Stimulated activated naive CD8-positive, alpha-beta T cell treated with anti-CD3 and anti-CD28 coated beads, Interleukin-15, amount 100 ng/mL, for 72 hours (primary cell): ENCODE measurements at regions not wholly inside any gene's neighbourhood (a gene's known extent, or its start where the extent isn't known, plus 50 kb on each side); places are given as distances from the start of the nearest gene placed in this dataset.

ENCODE experiments used
- ATAC-seq: fragments of 150-1000 bp; cut with Tn5 transposase; 2 replicates; pipeline ENCODE4 v1.10.0; 2021; ENCODE audit warnings: mild to moderate bottlenecking, moderate library complexity
- DNase-seq, 2 donors: peaks; one replicate each; pipeline ENCODE4 v3.0.0; 2021 to 2022
- H3K27ac Mint-ChIP-seq, 2 donors: one replicate each; pipeline ENCODE4 v1.8.0; 2022; ENCODE audit warnings: mild to moderate bottlenecking in 2 of 2, mixed read lengths in 2 of 2, moderate library complexity in 2 of 2
- H3K27me3 Mint-ChIP-seq: one replicate; pipeline ENCODE4 v1.8.0; 2022; ENCODE audit warnings: mixed read lengths
- H3K4me1 Mint-ChIP-seq: one replicate; pipeline ENCODE4 v1.8.0; 2022; ENCODE audit warnings: mild to moderate bottlenecking, mixed read lengths
- H3K4me3 Mint-ChIP-seq, 2 donors: one replicate each; pipeline ENCODE4 v1.8.0; 2022; ENCODE audit warnings: mild to moderate bottlenecking in 2 of 2, mixed read lengths in 2 of 2, moderate library complexity in 1 of 2
- H3K9me3 Mint-ChIP-seq, 2 donors: one replicate each; pipeline ENCODE4 v1.8.0; 2022; ENCODE audit warnings: mixed read lengths in 2 of 2

DNA sequence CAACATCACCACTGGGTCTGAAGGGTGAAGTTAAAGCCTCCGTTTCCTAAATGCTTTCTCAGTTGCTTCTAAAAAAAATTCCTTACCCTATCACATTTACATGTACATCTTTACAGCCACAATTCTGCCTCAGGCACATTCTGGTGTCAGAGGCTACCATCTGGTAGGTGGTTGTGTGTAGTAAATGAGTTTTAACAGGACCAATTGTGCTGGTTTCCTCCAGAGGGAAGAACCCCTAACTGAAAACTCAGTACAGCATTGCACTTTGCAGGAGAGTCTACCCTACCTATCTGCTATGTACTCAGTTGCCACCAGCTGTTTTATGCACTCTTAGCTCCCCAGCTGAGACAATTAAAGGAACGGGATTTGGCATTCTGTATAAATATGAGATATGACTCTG is 1576.5 kb downstream of the PCDH9 start:
- Mint-ChIP-seq H3K27ac (no peak overlapping the region), H3K9me3 (peaks cover 0 to 5% of the 10 kb centered on the region in 2 donors), H3K4me3 (no peak overlapping the region), H3K4me1 (no peaks in the 10 kb centered on the region), H3K27me3 (no peaks in the 10 kb centered on the region)
- DNase-seq (no peak), ATAC-seq (no peak)

DNA sequence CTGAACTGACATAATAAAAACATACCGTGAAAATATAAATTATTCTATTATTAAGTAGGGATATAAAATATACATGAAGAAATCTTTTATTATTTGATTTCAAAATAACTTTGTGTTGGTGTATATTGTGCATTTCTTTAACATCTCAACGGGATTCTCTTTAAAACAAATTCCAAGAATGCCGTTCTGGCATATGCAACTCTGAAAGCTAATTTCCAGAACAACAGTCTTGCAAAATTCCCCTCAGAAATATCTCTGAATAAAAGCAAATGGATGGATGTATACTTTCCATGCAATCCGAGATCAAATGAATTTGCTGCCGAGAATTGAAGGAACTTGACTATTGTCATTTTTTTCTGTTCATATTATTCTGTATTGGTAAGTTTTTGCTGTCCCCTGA is 1579.8 kb downstream of the PCDH9 start:
- DNase-seq (no peak), ATAC-seq (no peak)
- no peak overlapping the region for H3K4me3 Mint-ChIP-seq
- H3K27ac Mint-ChIP-seq, result no peak overlapping the region
- H3K9me3 Mint-ChIP-seq, result peaks cover 0 to 5% of the 10 kb centered on the region in 2 donors
- H3K4me1 Mint-ChIP-seq, result no peaks in the 10 kb centered on the region
- H3K27me3 Mint-ChIP-seq, result no peaks in the 10 kb centered on the region

DNA sequence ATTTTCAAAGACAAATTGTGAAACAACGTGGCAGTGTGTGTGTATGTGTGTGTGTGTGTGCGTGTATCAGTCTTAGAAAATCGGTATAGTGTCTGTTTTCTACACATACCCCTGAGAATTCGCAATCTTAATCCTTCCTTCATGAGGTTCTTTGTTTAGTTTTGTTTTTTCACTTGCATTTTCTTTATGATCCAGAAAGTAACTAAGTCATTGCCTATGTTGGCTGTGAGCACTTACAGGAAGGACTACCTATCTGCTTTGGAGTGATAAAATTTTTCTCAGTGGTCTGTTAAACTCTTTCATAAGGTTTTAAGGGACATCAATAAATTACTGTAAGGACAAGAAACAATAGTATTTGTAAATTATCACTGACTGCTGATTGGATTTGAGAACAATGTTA is 1587.1 kb downstream of the PCDH9 start:
- no peak for ATAC-seq
- H3K27me3 Mint-ChIP-seq, result no peaks in the 10 kb centered on the region
- no peaks in the 10 kb centered on the region for H3K4me1 Mint-ChIP-seq
- no peaks in the 10 kb centered on the region for H3K9me3 Mint-ChIP-seq
- no peak overlapping the region for H3K4me3 Mint-ChIP-seq
- no peak overlapping the region for H3K27ac Mint-ChIP-seq
- no peak for DNase-seq

DNA sequence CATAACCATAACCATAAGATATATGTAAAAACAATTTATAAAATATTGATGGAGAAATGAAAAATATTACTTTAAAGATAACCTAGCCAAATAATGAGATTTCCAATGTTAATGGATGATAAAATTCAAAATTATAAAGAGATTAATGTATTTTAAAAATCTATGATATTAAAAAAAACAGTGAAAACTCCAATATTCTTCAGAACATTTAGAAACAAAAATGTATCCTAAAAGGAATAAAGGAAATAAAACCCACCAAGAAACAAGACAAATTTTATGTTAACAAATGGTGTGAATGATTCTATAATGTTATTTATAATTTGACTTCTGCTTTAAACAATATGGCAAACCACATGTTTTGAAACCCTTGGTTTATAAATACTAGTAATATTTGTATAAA is 1587.8 kb downstream of the PCDH9 start:
- Mint-ChIP-seq H3K9me3 (no peaks in the 10 kb centered on the region), H3K4me3 (no peak overlapping the region), H3K4me1 (no peaks in the 10 kb centered on the region), H3K27me3 (no peaks in the 10 kb centered on the region), H3K27ac (no peak overlapping the region)
- DNase-seq (no peak), ATAC-seq (no peak)

DNA sequence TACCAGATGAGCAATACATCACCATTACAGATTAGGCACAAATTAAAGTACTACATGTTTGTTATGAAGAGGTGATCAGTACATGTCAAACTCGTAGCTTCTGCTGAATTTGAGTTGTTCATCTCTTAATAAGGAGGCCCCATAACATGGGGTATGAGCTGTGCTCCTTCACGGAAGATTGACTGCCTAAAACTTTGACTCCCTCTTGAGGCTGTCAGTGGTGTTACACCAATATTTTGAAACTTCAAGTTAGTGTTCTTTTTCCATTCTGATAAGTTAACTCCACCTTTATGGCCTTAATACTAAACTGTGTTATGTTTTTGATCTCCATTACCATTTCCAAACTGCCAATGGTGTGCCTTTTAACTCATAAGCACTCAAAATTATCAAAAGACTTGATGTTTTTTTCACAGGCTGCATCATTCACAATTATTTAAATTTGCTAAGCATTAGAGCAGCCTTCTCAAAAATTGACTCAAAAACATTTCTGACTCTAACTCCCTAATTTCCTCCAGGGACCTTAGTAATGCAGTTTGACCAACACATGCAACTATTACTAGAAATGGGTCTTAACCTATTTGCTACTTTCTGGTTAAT is 1591.5 kb downstream of the PCDH9 start:
- no peaks in the 10 kb centered on the region for H3K27me3 Mint-ChIP-seq
- H3K9me3 Mint-ChIP-seq, result no peaks in the 10 kb centered on the region
- no peak for ATAC-seq
- no peak overlapping the region for H3K4me3 Mint-ChIP-seq
- no peak for DNase-seq
- no peak overlapping the region for H3K27ac Mint-ChIP-seq
- H3K4me1 Mint-ChIP-seq, result no peaks in the 10 kb centered on the region

DNA sequence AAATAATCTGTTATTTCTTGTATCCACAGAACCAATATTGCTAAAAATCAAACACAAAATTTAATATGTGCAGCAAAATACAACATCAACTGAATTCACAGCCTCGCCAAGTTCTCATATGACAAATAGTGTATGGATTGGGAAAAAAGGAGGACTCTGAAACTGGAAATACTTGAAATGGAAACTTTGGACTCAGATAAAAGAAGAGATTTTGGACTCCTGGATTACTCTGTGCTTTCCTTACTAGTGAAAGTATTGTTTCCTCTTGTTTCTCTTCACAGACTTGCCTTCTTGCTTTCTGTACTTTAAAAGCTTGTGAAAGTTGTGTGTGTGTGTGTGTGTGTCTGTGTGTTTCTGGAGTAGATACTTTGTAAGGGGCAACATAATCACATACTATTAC is 1596.3 kb downstream of the PCDH9 start:
- peaks cover 0 to 7% of the 10 kb centered on the region in 2 donors for H3K9me3 Mint-ChIP-seq
- no peak for ATAC-seq

DNA sequence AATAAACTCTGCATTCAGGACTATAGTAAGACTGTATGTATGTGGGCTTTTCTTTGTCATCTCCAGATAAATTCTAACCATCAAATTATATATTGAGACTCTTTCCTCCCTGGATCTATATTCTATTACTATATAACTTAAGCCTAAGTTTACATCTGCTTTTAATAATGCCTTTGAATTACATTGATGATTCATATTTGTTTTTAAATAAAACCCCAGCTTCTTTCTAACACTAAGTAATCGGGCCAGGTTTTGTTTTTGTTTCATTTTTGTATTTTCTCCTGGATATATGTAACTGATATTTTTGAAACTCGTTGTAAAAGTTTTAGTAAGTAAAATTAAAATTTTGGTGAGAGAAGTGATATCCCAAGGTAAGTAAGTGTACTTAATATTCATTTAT is 1599.1 kb downstream of the PCDH9 start:
- no peak overlapping the region for H3K27ac Mint-ChIP-seq
- DNase-seq (no peak), ATAC-seq (no peak)
- no peak overlapping the region for H3K4me3 Mint-ChIP-seq
- H3K9me3 Mint-ChIP-seq, result peaks cover 7 to 15% of the 10 kb centered on the region in 2 donors
- H3K27me3 Mint-ChIP-seq, result no peaks in the 10 kb centered on the region
- no peaks in the 10 kb centered on the region for H3K4me1 Mint-ChIP-seq

More for the DNA sequence above, 1596.3 kb downstream of the PCDH9 start:
- Mint-ChIP-seq H3K4me1 (no peaks in the 10 kb centered on the region), H3K4me3 (no peak overlapping the region), H3K27ac (no peak overlapping the region), H3K27me3 (no peaks in the 10 kb centered on the region)
- no peak for DNase-seq

DNA sequence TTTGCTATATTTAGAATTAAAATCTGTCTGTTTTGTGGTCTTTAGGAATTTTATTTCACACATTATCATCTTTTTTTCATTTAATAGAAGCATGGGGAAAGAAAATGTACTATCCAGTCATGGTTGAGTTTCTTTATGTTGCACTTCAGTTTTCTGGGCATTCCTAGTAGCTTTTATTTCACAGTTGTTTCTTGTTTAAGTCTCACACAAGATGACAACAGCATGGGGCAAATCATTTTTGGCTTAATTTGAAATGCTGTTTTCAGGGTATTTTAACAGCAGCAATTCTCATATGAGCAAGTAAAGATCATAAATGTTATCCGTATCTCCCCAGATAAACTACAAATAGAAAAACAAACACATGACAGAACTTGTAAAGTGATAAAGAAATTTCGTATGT is 1600.2 kb downstream of the PCDH9 start:
- Mint-ChIP-seq H3K9me3 (peaks cover 12 to 15% of the 10 kb centered on the region in 2 donors), H3K27ac (no peak overlapping the region), H3K27me3 (no peaks in the 10 kb centered on the region), H3K4me3 (no peak overlapping the region), H3K4me1 (no peaks in the 10 kb centered on the region)
- DNase-seq, result no peak
- no peak for ATAC-seq

DNA sequence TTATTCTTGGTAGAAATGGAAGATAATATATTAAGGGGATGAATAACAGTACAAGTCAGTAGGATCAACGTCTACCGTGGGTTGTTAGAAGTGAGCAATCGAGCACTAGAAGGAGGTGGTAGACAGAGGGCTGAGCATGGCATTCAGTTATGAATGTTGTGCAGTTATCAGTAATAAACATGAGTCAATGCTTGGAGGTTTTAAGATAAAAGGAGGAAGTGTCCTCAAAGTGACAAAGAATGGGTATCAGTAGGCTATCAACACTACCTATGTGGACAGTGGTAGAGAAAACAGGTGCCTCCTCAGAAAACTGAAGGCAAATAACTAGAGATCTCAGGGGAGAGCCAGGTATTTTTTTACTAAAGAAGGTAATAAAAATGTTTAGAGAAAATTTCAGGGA is 1607.0 kb downstream of the PCDH9 start:
- Mint-ChIP-seq H3K4me3 (no peak overlapping the region), H3K27ac (no peak overlapping the region), H3K27me3 (no peaks in the 10 kb centered on the region), H3K4me1 (no peaks in the 10 kb centered on the region), H3K9me3 (peaks cover 8 to 16% of the 10 kb centered on the region in 2 donors)
- DNase-seq, result no peak
- ATAC-seq, result no peak

DNA sequence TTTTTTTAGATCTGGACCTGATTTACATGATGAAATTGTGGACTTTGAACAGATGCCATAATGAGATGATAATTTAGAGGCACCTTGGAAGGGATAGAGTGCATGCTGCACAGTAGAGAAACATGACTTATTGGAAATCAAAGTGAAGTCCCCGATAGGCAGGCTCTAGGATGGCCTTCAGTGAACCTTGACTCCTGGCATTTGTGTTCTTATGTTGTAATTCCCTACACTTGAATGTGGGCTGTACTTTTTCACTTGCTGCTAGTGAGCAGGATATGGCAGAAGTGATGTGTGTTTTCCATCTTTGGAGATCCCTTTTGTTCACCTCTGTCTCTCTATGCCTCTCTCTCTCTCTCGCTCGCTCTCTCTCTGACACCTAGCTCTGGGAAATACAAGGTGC is 1614.6 kb downstream of the PCDH9 start:
- H3K4me1 Mint-ChIP-seq, result no peaks in the 10 kb centered on the region
- H3K9me3 Mint-ChIP-seq, result peaks cover 5 to 9% of the 10 kb centered on the region in 2 donors
- no peak for ATAC-seq
- DNase-seq, result no peak
- H3K27ac Mint-ChIP-seq, result no peak overlapping the region
- H3K4me3 Mint-ChIP-seq, result no peak overlapping the region
- no peaks in the 10 kb centered on the region for H3K27me3 Mint-ChIP-seq

DNA sequence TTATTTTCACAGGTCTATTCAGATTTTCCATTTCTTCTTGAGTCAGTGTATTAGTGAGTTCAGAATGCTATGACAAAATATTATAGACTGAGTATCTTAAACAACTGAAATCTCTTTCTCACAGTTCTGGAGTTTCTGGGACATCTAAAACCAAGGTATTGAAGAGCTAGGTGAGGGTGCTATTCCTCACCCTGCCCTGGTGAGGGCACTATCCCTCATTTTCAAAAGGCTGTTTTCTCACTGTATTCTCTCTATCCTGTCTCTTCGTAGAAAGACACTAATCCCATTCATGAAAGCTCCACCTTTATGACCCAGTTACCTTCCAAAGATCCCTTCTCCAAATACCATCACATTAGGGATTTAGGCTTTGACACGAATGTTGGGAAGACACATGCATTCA is 1617.1 kb downstream of the PCDH9 start:
- peaks cover 0 to 9% of the 10 kb centered on the region in 2 donors for H3K9me3 Mint-ChIP-seq
- no peak overlapping the region for H3K27ac Mint-ChIP-seq
- no peak for ATAC-seq
- H3K27me3 Mint-ChIP-seq, result no peaks in the 10 kb centered on the region
- H3K4me1 Mint-ChIP-seq, result no peaks in the 10 kb centered on the region
- no peak overlapping the region for H3K4me3 Mint-ChIP-seq
- no peak for DNase-seq

DNA sequence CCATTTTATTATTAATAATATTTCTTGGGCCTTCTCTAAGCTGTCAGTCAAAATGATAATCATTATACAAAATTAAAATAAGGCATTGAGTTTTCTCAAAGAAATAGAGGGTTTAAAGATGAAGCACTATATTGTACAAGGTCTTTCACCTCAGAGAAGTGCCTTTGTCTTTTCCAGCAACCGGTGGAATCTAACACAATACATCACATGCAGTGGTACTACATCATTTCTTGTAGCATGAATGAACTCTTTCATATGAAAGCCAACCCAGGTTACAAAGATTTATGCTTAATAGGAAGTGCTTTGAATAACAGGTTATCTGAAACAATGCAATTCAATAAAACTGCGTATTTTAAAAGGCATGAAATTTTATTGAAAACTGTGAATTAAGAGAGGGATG is 1620.8 kb downstream of the PCDH9 start:
- Mint-ChIP-seq H3K27me3 (no peaks in the 10 kb centered on the region), H3K9me3 (peaks cover 0 to 9% of the 10 kb centered on the region in 2 donors), H3K4me1 (no peaks in the 10 kb centered on the region), H3K4me3 (no peak overlapping the region), H3K27ac (no peak overlapping the region)
- no peak for ATAC-seq
- no peak for DNase-seq

DNA sequence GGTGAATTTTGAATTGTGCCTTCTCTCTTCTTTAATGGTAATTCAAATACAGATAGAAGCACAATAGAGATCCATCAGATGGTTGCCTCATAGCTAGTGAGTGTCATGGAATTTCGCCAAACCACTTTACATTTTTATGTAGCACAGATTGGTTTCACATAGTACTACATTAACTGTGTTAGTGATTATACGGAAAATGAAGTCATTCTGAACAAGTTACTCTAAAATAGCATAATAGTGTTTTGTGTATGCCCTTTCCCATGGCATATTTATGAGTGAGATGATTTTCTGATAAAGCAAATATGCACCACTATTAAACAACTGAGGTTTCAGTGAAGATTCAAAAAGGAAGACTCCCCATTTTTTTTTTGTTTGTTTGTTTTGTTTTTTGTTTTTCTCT is 1623.5 kb downstream of the PCDH9 start:
- H3K9me3 Mint-ChIP-seq, result peaks cover 0 to 6% of the 10 kb centered on the region in 2 donors
- H3K4me3 Mint-ChIP-seq, result no peak overlapping the region
- H3K27ac Mint-ChIP-seq, result no peak overlapping the region
- no peak for DNase-seq
- no peaks in the 10 kb centered on the region for H3K27me3 Mint-ChIP-seq
- no peak for ATAC-seq
- no peaks in the 10 kb centered on the region for H3K4me1 Mint-ChIP-seq

DNA sequence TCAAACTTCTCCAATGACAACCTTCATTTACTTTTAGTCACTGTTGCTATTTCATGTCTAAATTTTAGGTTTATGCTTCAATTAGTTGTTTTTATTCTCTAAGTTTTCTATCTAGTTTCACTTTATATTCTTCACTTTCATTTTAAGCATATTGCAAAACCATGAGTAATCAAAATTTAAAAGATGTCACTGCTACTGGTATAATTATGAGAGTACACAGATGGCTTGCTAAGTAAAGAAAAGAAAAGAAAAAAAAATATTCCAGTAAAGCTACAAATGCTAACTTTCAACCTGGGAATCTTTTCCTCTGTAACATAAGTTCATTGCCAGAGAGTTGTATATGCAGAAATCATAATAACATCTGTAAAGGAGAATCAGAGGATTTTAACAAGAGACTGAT is 1624.7 kb downstream of the PCDH9 start:
- Mint-ChIP-seq H3K27ac (no peak overlapping the region), H3K27me3 (no peaks in the 10 kb centered on the region), H3K4me3 (no peak overlapping the region), H3K4me1 (no peaks in the 10 kb centered on the region), H3K9me3 (peaks cover 0 to 7% of the 10 kb centered on the region in 2 donors)
- DNase-seq (no peak), ATAC-seq (no peak)

DNA sequence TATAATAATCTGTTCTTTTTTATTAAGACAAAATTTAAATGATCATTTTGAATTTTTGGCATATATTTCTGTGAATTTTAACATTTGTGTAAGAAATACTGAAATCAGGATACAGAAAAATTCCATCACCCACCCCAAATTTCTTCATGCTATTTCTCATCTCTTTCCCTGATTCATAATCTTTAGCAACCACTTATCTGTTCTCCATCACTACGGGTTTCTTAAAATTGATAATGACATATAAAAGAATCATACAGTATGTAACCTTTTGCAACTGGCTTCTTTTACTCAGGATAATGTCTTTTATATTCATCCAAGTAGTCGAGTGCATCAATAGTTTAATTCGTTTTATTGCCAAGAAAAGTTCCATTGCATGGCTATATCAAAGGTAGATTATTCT is 1627.0 kb downstream of the PCDH9 start:
- Mint-ChIP-seq H3K4me1 (no peaks in the 10 kb centered on the region), H3K4me3 (no peak overlapping the region), H3K9me3 (peaks cover 0 to 7% of the 10 kb centered on the region in 2 donors), H3K27ac (no peak overlapping the region), H3K27me3 (no peaks in the 10 kb centered on the region)
- DNase-seq (no peak), ATAC-seq (no peak)

DNA sequence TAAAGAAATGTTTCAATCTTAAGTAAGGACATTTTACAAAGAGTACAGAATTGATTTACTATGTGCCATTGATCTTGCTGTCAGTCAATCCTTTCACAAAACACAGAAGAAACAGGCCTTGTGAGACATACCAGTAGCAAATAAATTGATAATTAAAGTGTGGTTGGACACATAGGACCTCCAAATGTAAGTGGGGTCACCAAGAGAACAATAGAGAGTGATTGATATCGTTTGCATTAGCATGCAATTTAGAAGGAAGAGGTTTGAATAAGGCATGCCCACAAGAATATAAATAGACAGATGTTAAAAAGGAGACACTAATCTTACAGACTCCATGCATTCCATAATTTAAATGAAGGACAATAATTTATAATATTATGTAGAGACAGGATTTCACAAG is 1628.3 kb downstream of the PCDH9 start:
- no peak overlapping the region for H3K4me3 Mint-ChIP-seq
- peaks cover 0 to 7% of the 10 kb centered on the region in 2 donors for H3K9me3 Mint-ChIP-seq
- H3K27ac Mint-ChIP-seq, result no peak overlapping the region
- ATAC-seq (no peak), DNase-seq (no peak)
- no peaks in the 10 kb centered on the region for H3K27me3 Mint-ChIP-seq
- no peaks in the 10 kb centered on the region for H3K4me1 Mint-ChIP-seq

DNA sequence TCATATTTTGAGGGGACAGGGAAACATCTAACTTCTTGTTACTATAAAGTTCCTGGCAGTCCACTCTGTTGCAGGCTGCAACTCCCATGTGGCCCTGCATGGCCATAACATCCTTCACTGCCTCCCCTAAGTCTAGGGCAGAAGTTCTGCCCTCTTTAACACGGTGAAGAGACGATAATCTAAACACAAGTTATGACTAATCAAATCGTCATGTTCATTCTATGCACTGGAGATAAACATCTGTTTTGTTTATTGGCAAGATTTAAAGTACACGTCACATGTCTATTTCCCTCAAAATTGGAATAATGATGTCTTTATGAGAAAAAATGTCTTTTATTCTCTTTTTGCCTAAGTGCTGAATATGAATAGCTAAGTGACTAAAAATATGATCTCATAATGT is 1629.4 kb downstream of the PCDH9 start:
- peaks cover 0 to 7% of the 10 kb centered on the region in 2 donors for H3K9me3 Mint-ChIP-seq
- no peak overlapping the region for H3K27ac Mint-ChIP-seq
- no peak for ATAC-seq

More for the DNA sequence above, 1629.4 kb downstream of the PCDH9 start:
- no peak for DNase-seq
- H3K4me1 Mint-ChIP-seq, result no peaks in the 10 kb centered on the region
- no peak overlapping the region for H3K4me3 Mint-ChIP-seq
- no peaks in the 10 kb centered on the region for H3K27me3 Mint-ChIP-seq
